Neural progenitor cell (in vitro differentiated cells): ENCODE measurements at regions not wholly inside any gene's neighbourhood (a gene's known extent, or its start where the extent isn't known, plus 50 kb on each side); places are given as distances from the start of the nearest gene placed in this dataset.
A peak's percentile ranks its signal among the peaks of the same experiment; 100 is the strongest.
"Not testable (repeated sequence)": the region's sequence is repeated elsewhere in the genome, so short reads cannot be mapped to it uniquely, and the experiment has no call there.

Experiments
- DNase-seq: peaks from one replicate; pipeline ENCODE4 v3.0.0-alpha.2; 2016; ENCODE audit warnings: low spot score
- H2AFZ ChIP-seq: fragments of 200-600 bp; sonication (generic); replicated peaks from 2 replicates; pipeline ENCODE4 v1.6.1; 2016; ENCODE audit warnings: antibody characterized with exemption
- H3F3A ChIP-seq: fragments of 200-600 bp; sonication (generic); 2 replicates; pipeline ENCODE4 v1.6.1; 2016; ENCODE audit warnings: antibody characterized with exemption, low read depth
- H3K27ac ChIP-seq: fragments of 200-600 bp; sonication (generic); 2 replicates; pipeline ENCODE4 v1.5.1; 2016; ENCODE audit warnings: mild to moderate bottlenecking
- H3K27me3 ChIP-seq: fragments of 200-600 bp; sonication (generic); 2 replicates; pipeline ENCODE4 v1.6.1; 2016; ENCODE audit warnings: mild to moderate bottlenecking, moderate library complexity
- H3K36me3 ChIP-seq: fragments of 200-600 bp; sonication (generic); 2 replicates; pipeline ENCODE4 v1.5.1; 2016
- H3K4me1 ChIP-seq: fragments of 200-600 bp; sonication (generic); 2 replicates; pipeline ENCODE4 v1.6.1; 2016; ENCODE audit warnings: mixed run types
- H3K4me2 ChIP-seq: fragments of 200-600 bp; sonication (generic); 2 replicates; pipeline ENCODE4 v1.6.1; 2016
- H3K4me3 ChIP-seq: fragments of 200-600 bp; sonication (generic); 2 replicates; pipeline ENCODE4 v1.5.1; 2016
- H3K79me2 ChIP-seq: fragments of 200-600 bp; sonication (generic); 2 replicates; pipeline ENCODE4 v1.6.1; 2016; ENCODE audit warnings: low read depth
- H3K9ac ChIP-seq: fragments of 200-600 bp; sonication (generic); 2 replicates; pipeline ENCODE4 v1.6.1; 2016
- H3K9me3 ChIP-seq: fragments of 200-600 bp; sonication (generic); 2 replicates; pipeline ENCODE4 v1.5.1; 2016; ENCODE audit warnings: low read depth
- H4K20me1 ChIP-seq: fragments of 200-600 bp; sonication (generic); 2 replicates; pipeline ENCODE4 v1.6.1; 2016; ENCODE audit warnings: low read depth
- H3K27ac Mint-ChIP-seq: 3 replicates; pipeline ENCODE4 v1.8.0; 2021; ENCODE audit warnings: mixed read lengths
- H3K27me3 Mint-ChIP-seq: 2 replicates; pipeline ENCODE4 v1.8.0; 2022; ENCODE audit warnings: low read depth, mild to moderate bottlenecking, inconsistent platforms, moderate library complexity, mixed read lengths; ENCODE audit not compliant: insufficient read depth
- H3K36me3 Mint-ChIP-seq: 3 replicates; pipeline ENCODE4 v1.8.0; 2021; ENCODE audit warnings: mixed read lengths
- H3K4me1 Mint-ChIP-seq: 3 replicates; pipeline ENCODE4 v1.8.0; 2021; ENCODE audit warnings: mixed read lengths
- H3K4me3 Mint-ChIP-seq: 3 replicates; pipeline ENCODE4 v1.8.0; 2021; ENCODE audit warnings: mild to moderate bottlenecking, moderate library complexity, mixed read lengths
- H3K9me3 Mint-ChIP-seq: 3 replicates; pipeline ENCODE4 v1.8.0; 2020; ENCODE audit warnings: mixed read lengths
- EZH2 ChIP-seq: fragments of 200-600 bp; sonication (generic); IDR thresholded peaks from 2 replicates; pipeline ENCODE4 v1.6.1; 2017; ENCODE audit warnings: antibody characterized with exemption, mild to moderate bottlenecking, moderate library complexity
- EZH2phosphoT487 ChIP-seq: fragments of 200-600 bp; sonication (generic); IDR thresholded peaks from 2 replicates; pipeline ENCODE4 v1.6.1; 2017; ENCODE audit warnings: antibody characterized with exemption
- TF ChIP-seq, protein P1 (sequence below): fragments of 200-600 bp; sonication (generic); IDR thresholded peaks from 2 replicates; pipeline ENCODE4 v1.5.1; 2017; ENCODE audit warnings: antibody characterized with exemption, mild to moderate bottlenecking

DNA sequence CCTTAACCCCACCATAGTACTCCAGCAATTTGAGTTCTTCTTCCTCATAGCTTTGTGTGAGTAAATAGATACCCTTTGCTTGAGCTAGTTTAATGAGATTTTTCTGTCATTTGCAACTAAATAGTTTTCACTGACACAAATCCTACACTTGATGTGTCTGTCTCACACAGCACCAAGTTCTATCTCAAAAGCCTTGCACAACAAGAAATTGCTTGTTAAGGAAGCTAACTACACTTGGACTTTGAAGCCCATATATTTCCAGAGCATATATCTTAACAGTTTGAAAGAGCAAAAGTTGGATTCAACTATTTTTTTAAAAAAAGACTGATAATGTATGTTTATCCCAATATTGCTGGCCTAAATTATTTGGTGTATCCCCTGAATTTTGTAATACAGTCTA is 459.2 kb downstream of the ACTL7B start:
- H3K4me3 ChIP-seq: no peak overlapping the region
- H4K20me1 ChIP-seq: no peaks in the 10 kb centered on the region
- H3K9ac ChIP-seq: no peak overlapping the region
- no peak overlapping the region for H2AFZ ChIP-seq
- no peak overlapping the region for H3K4me2 ChIP-seq
- H3K36me3 ChIP-seq: no peaks in the 10 kb centered on the region
- H3K4me1 ChIP-seq: no peaks in the 10 kb centered on the region
- H3F3A ChIP-seq: no peaks in the 10 kb centered on the region
- H3K79me2 ChIP-seq: no peaks in the 10 kb centered on the region
- peaks cover 3% of the 10 kb centered on the region for H3K36me3 Mint-ChIP-seq
- H3K27me3 ChIP-seq: no peaks in the 10 kb centered on the region
- H3K4me1 Mint-ChIP-seq: no peaks in the 10 kb centered on the region
- H3K27ac Mint-ChIP-seq: no peak overlapping the region
- peaks cover 3% of the 10 kb centered on the region for H3K9me3 Mint-ChIP-seq
- no peak overlapping the region for H3K27ac ChIP-seq
- H3K4me3 Mint-ChIP-seq: no peak overlapping the region
- TF ChIP-seq EZH2: no peak
- TF ChIP-seq, protein P1, sequence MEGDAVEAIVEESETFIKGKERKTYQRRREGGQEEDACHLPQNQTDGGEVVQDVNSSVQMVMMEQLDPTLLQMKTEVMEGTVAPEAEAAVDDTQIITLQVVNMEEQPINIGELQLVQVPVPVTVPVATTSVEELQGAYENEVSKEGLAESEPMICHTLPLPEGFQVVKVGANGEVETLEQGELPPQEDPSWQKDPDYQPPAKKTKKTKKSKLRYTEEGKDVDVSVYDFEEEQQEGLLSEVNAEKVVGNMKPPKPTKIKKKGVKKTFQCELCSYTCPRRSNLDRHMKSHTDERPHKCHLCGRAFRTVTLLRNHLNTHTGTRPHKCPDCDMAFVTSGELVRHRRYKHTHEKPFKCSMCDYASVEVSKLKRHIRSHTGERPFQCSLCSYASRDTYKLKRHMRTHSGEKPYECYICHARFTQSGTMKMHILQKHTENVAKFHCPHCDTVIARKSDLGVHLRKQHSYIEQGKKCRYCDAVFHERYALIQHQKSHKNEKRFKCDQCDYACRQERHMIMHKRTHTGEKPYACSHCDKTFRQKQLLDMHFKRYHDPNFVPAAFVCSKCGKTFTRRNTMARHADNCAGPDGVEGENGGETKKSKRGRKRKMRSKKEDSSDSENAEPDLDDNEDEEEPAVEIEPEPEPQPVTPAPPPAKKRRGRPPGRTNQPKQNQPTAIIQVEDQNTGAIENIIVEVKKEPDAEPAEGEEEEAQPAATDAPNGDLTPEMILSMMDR: no peak
- no peak for TF ChIP-seq EZH2phosphoT487
- H3K27me3 Mint-ChIP-seq: peaks cover 4% of the 10 kb centered on the region
- H3K9me3 ChIP-seq: no peaks in the 10 kb centered on the region
- DNase-seq: no peak

DNA sequence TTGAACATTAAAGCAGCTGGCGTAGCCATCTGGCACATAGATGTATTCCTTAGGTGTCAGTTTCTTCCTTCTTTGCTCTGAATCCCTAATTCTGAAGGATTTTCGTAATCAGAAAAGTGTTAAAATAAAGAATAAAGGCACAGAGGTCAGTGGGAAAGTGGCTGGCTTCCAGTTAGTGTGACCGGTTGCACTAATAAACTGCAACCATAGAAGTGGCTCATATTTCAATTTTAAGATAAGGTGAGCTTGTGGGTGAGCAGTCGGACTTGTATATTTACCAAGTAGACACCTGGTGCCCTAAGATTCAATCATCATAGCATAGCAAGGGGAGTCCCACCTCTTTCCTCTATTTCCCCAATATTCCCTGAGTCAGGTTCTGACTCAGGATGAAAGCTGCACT is 459.6 kb downstream of the ACTL7B start:
- Histone ChIP-seq H3K79me2 (no peaks in the 10 kb centered on the region), H3K4me1 (no peaks in the 10 kb centered on the region), H3K27ac (no peak overlapping the region), H3F3A (no peaks in the 10 kb centered on the region), H2AFZ (no peak overlapping the region), H3K4me2 (no peak overlapping the region), H3K4me3 (no peak overlapping the region), H3K9me3 (no peaks in the 10 kb centered on the region), H4K20me1 (no peaks in the 10 kb centered on the region), H3K9ac (no peak overlapping the region), H3K27me3 (no peaks in the 10 kb centered on the region), H3K36me3 (no peaks in the 10 kb centered on the region)
- Mint-ChIP-seq H3K4me1 (no peaks in the 10 kb centered on the region), H3K27ac (no peak overlapping the region), H3K9me3 (peaks cover 3% of the 10 kb centered on the region), H3K36me3 (peaks cover 3% of the 10 kb centered on the region), H3K27me3 (peaks cover 4% of the 10 kb centered on the region), H3K4me3 (no peak overlapping the region)
- TF ChIP-seq, protein P1: no peak
- TF ChIP-seq EZH2 (no peak), EZH2phosphoT487 (no peak)
- DNase-seq: no peak

DNA sequence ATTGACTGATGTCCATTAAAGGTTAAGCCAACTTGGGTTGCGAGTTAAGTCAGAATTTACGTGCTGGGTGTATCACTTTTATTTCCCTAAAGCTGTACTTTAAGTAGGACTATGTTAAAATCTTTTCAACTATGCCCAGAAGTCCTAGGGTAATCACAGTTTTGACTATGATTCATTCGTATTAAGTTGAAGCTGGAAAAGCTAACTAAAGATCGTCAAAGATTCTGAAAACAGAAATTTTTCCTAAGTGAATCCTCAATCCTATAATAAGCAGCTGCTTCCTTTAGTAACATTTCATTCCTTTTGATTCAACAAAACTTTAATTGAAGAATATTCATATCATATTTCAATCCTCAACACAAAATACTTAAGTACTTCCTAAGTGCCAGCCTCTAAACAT is 460.4 kb downstream of the ACTL7B start:
- no peak for DNase-seq
- H3K4me3 Mint-ChIP-seq: no peak overlapping the region
- Histone ChIP-seq H3K4me1 (no peaks in the 10 kb centered on the region), H3K79me2 (no peaks in the 10 kb centered on the region), H3K36me3 (peaks cover 3% of the 10 kb centered on the region), H3K9me3 (no peaks in the 10 kb centered on the region), H3K27me3 (no peaks in the 10 kb centered on the region), H3K4me3 (no peak overlapping the region), H4K20me1 (no peaks in the 10 kb centered on the region), H3F3A (no peaks in the 10 kb centered on the region), H3K4me2 (no peak overlapping the region), H3K27ac (no peak overlapping the region), H2AFZ (no peak overlapping the region), H3K9ac (no peak overlapping the region)
- H3K36me3 Mint-ChIP-seq: peaks cover 3% of the 10 kb centered on the region
- TF ChIP-seq EZH2phosphoT487: no peak
- TF ChIP-seq EZH2: no peak
- TF ChIP-seq, protein P1: no peak
- no peak overlapping the region for H3K27ac Mint-ChIP-seq
- H3K27me3 Mint-ChIP-seq: peaks cover 4% of the 10 kb centered on the region
- H3K9me3 Mint-ChIP-seq: peaks cover 3% of the 10 kb centered on the region
- no peaks in the 10 kb centered on the region for H3K4me1 Mint-ChIP-seq

DNA sequence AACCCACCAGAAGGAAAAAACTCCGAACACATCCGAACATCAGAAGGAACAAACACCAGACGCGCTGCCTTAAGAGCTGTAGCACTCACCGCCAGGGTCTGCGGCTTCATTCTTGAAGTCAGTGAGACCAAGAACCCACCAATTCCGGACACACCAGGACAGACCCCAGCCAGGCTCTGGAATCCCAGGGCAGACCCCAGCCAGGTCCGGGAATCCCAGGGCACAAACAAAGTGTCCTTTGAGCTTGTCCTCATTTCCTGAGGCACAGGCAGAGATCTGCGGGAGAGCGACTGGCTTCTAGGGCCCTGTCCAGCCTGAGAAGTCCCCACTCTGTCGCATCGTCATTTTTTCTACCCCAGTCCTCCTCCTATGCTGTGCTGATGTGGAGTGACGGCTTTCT is 461.1 kb downstream of the ACTL7B start:
- no peaks in the 10 kb centered on the region for H3K9me3 ChIP-seq
- H3K4me2 ChIP-seq: no peak overlapping the region
- Mint-ChIP-seq H3K27me3 (peaks cover 4% of the 10 kb centered on the region), H3K27ac (peak overlapping the region; percentile 63), H3K9me3 (peaks cover 3% of the 10 kb centered on the region), H3K36me3 (peaks cover 3% of the 10 kb centered on the region), H3K4me3 (no peak overlapping the region), H3K4me1 (no peaks in the 10 kb centered on the region)
- no peaks in the 10 kb centered on the region for H3K79me2 ChIP-seq
- no peak overlapping the region for H2AFZ ChIP-seq
- H3K9ac ChIP-seq: no peak overlapping the region
- no peak overlapping the region for H3K4me3 ChIP-seq
- no peaks in the 10 kb centered on the region for H3F3A ChIP-seq
- DNase-seq: no peak
- no peaks in the 10 kb centered on the region for H4K20me1 ChIP-seq
- peaks cover 3% of the 10 kb centered on the region for H3K36me3 ChIP-seq
- H3K27ac ChIP-seq: no peak overlapping the region
- no peaks in the 10 kb centered on the region for H3K27me3 ChIP-seq
- H3K4me1 ChIP-seq: no peaks in the 10 kb centered on the region
- TF ChIP-seq, protein P1: no peak
- TF ChIP-seq EZH2phosphoT487: no peak

DNA sequence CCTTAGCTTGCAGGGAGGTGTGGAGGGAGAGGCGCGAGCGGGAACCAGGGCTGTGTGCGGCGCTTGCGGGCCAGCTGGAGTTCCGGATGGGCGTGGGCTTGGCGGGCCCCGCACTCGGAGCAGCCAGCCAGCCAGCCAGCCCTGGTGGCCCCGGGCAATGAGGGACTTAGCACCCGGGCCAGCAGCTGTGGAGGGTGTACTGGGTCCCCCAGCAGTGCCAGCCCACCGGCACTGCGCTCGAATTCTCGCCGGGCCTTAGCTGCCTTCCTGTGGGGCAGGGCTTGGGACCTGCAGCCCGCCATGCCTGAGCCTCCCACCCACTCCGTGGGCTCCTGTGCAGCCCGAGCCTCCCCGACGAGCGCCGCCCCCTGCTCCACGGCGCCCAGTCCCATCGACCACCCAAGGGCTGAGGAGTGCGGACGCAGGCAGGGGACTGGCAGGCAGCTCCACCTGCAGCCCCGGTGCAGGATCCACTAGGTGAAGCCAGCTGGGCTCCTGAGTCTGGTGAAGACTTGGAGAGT is 462.2 kb downstream of the ACTL7B start:
- not testable (repeated sequence) for H3K27ac Mint-ChIP-seq, H3K27ac ChIP-seq

More for the DNA sequence above, 462.2 kb downstream of the ACTL7B start:
- H3K79me2 ChIP-seq, H3K4me2 ChIP-seq, H3K36me3 ChIP-seq, H3K27me3 Mint-ChIP-seq, H3K9me3 ChIP-seq, H3K27me3 ChIP-seq, H3K4me1 ChIP-seq, H3K4me1 Mint-ChIP-seq, H3K4me3 ChIP-seq, H3K9ac ChIP-seq, H3K9me3 Mint-ChIP-seq, DNase-seq, H3K4me3 Mint-ChIP-seq, H3K36me3 Mint-ChIP-seq, H2AFZ ChIP-seq, H3F3A ChIP-seq, H4K20me1 ChIP-seq: not testable (repeated sequence)
